ENCODE measurements at regions not wholly inside any gene's neighbourhood (a gene's known extent, or its start where the extent isn't known, plus 50 kb on each side); places are given as distances from the start of the nearest gene placed in this dataset.

DNA sequence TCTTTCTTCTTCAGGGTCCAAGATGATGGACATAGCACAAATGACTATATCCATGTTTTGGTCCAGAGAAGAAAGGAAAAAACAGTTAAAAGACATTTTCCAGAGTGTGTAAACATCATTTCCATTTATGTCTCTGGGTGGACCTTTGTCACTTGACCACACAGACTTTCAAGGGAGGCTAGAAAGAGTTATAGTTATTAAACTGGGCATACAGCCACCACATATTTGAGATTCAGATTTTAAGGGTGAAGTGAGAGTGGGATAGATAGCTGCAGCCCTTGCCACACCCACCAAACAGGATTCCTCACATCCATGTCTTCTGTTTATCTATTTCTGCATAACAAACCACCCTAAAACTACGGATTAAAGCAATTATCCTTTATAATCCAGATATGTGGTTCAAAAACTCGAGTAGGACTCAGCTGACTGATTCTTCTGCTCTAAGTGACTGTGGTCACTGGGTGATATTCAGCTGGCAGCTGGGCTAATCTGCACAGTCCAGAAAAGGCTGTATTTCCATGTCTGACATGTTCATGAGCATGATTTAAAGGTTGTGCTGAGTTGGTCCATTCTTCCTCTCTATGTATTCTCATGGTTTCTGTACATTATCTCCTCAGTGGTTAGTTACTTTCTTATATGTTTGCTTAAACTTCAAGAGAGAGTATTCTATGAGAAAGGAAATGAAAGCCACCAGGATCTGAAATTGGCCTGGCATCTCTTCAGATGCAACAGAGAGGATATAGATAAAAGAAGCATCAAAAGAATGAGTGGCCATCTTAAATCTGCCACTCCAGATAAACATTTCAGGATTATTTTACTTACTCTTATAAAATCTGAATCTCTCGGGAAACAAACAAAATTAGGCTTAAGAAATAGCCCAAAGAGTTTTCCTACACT is 459.8 kb upstream of the CTSO start:
- TF ChIP-seq, protein P1, sequence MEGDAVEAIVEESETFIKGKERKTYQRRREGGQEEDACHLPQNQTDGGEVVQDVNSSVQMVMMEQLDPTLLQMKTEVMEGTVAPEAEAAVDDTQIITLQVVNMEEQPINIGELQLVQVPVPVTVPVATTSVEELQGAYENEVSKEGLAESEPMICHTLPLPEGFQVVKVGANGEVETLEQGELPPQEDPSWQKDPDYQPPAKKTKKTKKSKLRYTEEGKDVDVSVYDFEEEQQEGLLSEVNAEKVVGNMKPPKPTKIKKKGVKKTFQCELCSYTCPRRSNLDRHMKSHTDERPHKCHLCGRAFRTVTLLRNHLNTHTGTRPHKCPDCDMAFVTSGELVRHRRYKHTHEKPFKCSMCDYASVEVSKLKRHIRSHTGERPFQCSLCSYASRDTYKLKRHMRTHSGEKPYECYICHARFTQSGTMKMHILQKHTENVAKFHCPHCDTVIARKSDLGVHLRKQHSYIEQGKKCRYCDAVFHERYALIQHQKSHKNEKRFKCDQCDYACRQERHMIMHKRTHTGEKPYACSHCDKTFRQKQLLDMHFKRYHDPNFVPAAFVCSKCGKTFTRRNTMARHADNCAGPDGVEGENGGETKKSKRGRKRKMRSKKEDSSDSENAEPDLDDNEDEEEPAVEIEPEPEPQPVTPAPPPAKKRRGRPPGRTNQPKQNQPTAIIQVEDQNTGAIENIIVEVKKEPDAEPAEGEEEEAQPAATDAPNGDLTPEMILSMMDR (IDR thresholded peaks at IDR 0.05), result no peak
- no peak for TF ChIP-seq POLR2A (IDR thresholded peaks at IDR 0.05)

Measured in prostate gland (tissue), 2 donors.